ENCODE measurements at regions not wholly inside any gene's neighbourhood (a gene's known extent, or its start where the extent isn't known, plus 50 kb on each side); places are given as distances from the start of the nearest gene placed in this dataset.

GRCh38 chr4:32607978-32608377, 1887.8 kb downstream of the PCDH7 start:
- no peak for TF ChIP-seq CTCF (IDR thresholded peaks at IDR 0.05)
- no peak for TF ChIP-seq POLR2A (IDR thresholded peaks at IDR 0.05)
- no peak for TF ChIP-seq EP300 (IDR thresholded peaks at IDR 0.05)

Data from stomach (tissue), 4 donors.